Right hindlimb (tissue), 1 donor: ENCODE measurements at regions not wholly inside any gene's neighbourhood (a gene's known extent, or its start where the extent isn't known, plus 50 kb on each side); places are given as distances from the start of the nearest gene placed in this dataset.
A peak's percentile ranks its signal among the peaks of the same experiment; 100 is the strongest.
"Not testable (repeated sequence)": the region's sequence is repeated elsewhere in the genome, so short reads cannot be mapped to it uniquely, and the experiment has no call there.

Source experiments
- DNase-seq: peaks from one replicate; pipeline ENCODE4 v3.0.0-alpha.2; 2018

DNA sequence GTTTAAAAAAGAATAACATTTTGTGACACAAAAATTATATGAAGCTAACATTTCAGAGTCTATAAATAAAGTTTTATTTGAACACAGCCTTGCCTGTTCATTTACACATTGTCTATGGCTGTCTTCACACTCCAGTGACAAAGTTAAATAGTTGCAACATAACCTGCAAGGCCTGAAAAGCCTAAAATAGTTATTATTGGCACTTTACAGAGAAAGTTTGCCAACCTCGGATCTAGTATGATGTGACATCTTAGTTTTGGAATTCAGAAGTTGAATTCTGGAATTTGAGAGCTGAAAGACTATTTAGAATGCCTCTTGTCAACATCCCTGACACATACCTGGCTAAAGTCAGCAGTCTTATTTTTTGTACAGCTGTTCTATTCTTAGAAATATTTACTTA, 68.3 kb downstream of the DYRK2 start:
- no peak for DNase-seq

DNA sequence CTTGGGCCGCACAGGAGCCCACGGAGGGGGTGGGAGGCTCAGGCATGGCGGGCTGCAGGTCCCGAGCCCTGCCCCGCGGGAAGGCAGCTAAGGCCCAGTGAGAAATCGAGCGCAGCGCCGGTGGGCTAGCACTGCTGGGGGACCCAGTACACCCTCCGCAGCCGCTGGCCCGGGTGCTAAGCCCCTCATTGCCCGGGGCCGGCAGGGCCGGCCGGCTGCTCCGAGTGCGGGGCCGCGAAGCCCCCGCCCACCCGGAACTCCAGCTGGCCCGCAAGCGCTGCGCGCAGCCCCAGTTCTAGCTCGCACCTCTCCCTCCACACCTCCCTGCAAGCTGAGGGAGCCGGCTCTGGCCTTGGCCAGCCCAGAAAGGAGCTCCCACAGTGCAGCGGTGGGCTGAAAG, 70.8 kb downstream of the DYRK2 start:
- DNase-seq = not testable (repeated sequence)

DNA sequence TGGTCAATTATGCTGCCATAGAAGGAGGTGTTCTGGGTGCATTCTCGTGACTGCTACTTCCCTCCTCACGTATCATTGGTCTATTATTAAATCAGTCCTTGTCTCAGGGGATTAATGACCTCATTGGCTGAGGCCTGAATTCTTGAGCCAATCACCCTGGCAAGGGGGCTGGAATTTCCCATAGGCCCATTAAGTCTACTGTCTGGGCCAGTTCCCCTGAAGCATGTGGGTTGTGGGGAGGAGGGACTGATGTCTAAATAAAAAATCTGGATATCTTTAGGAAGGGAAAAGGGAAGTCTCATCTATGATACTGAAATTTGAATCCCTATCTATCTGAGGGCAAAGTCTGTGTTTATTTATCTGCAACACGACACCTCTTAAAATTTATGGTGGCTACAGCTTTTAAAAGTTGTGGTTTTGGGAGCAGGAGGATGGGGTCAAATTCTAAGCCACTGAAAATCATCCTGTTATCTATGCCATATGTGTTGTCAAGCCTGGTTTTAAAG, 71.9 kb downstream of the DYRK2 start:
- peak; percentile 40 for DNase-seq

- peak; percentile 22 for DNase-seq
Measured at GRCh38 chr12:67721248-67721647, 72.7 kb downstream of the DYRK2 start.

DNA sequence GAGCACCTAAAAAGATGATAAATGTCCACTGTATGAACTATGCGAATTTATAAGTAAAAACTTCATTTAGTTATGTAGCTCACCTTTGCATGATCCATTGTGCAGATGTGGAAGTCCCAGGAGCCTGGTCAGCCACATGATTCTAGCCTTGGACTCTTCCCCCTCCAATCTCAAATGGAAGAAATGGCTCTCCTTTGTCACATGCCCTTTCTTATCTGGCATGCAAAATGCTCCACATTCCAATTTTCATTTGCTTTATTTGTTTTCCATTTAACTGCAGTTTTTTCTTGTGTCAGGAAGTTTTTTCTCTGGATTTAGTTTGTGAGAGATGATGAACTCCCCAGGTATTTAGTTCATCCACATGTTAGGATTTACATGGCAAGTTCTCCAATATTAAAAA, 73.8 kb downstream of the DYRK2 start:
- DNase-seq = no peak

- no peak for DNase-seq
Measured at GRCh38 chr12:67726868-67727267, 78.3 kb downstream of the DYRK2 start.

- no peak for DNase-seq
Measured at GRCh38 chr12:67727702-67728666, 79.4 kb downstream of the DYRK2 start.

GRCh38 chr12:67732857-67733256, 84.3 kb downstream of the DYRK2 start:
- peak; percentile 33 for DNase-seq

- no peak for DNase-seq
Measured at GRCh38 chr12:67735868-67736267, 87.3 kb downstream of the DYRK2 start.

- DNase-seq = no peak
Measured at GRCh38 chr12:67740711-67741110, 92.2 kb downstream of the DYRK2 start.

DNA sequence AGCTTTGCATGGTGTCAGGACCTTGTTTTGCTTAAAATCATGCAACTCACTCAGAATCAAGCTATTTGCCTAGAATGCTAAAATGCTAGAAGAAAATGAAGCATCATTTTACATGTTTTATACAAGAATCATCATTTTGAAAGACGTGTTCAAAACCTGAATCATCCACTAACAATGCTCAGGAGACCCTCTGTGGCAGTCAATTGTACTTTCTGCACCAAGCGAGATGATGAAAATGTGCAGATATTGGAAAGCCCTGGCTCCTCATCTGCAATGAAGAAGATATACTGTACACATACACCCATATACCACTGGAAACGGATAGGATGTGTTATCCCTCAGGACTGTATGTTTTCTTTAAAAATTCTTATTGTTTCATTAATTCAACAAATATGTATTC, 92.7 kb downstream of the DYRK2 start:
- no peak for DNase-seq

DNA sequence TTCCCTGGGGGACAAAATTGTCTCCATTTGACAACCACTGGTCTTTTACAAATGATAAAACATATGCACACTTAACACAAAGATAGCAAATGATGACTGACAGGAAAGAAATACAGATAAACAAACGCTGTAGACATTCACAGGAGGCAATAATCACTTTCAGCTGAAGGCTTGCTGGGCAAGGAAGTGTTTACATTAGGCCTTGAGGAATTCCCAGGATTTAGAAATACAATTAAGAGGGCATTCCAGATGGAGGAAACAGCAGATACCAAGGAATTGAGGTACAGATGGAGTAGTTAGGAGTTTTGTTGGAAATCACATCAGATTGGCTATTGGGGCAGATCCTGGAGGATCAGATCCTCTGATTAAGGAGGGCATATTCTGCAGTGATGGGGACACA, 93.9 kb downstream of the DYRK2 start:
- no peak for DNase-seq

GRCh38 chr12:67747869-67748742, 99.6 kb downstream of the DYRK2 start:
- peak; percentile 27 for DNase-seq

- DNase-seq = no peak
Measured at GRCh38 chr12:67748743-67749040, 100.1 kb downstream of the DYRK2 start.

DNA sequence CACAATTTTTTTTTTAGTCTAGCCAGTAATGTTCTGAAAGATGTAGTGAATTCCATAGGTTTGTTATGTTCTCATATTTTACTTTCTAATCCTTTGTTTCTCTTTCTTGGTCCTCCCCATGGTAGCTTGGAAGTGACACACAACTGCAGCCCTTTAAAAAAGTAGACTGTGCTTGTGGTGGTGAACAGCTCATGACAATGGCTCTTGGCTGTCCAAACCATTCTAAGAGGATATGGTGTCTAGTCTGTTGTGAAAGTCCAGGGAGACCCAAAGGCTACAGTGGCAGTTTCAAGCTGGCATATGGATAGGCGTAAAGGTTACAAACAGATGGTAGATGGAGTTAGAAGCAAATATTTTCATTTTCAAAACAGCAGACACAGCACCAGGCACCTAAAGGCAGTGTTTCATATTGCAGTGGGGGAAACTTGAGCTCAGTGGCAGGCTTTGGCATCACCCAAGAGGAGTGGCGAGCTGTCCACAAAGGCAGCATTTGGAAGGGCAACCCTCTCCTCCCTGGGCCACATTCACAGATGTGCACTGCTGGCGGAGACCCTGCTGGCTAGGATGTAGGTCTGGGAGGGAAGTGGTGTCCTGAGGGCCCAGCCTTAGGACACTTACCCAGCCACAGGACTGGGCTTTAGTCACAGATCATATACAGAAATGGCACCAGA, 102.1 kb downstream of the DYRK2 start:
- DNase-seq = no peak

GRCh38 chr12:67751381-67751928, 102.9 kb downstream of the DYRK2 start:
- DNase-seq = no peak

GRCh38 chr12:67752226-67752732, 103.7 kb downstream of the DYRK2 start:
- no peak for DNase-seq

DNA sequence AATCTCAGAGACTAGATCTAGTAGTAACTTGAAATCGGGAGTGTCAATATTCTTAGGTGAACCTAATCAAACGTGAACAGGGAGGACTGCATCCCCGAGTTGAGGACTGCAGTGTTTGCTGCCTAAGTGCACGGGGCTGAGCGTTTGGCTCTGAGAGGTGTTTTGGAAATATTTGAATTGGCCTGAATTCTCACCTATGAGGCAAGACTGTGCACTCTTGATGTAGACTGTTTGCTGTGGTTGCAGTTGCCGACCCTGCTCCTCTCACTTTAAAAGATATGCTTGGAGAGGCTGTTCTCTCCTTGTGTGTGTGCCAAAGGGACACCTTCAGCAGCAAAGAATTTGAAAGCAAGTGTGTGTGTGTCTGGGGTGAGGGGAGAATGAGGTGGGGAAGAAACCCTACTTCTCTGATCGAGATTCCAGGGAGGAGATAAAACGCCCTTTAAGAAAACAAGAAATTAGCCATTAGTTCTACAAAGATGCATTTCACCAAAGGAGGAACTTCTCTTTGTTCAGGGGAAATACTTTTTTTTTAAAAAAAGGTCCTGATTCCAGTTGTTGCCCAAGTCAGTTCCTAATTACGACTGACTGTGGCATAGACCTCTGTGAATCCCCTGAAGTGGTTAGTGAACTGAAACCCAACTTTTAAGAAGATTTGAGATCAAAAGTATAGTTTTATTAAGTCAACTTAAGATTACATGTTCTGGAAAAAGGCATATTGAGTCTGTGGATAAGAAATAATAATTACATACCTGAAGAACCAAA, 106.6 kb downstream of the DYRK2 start:
- DNase-seq = no peak

DNA sequence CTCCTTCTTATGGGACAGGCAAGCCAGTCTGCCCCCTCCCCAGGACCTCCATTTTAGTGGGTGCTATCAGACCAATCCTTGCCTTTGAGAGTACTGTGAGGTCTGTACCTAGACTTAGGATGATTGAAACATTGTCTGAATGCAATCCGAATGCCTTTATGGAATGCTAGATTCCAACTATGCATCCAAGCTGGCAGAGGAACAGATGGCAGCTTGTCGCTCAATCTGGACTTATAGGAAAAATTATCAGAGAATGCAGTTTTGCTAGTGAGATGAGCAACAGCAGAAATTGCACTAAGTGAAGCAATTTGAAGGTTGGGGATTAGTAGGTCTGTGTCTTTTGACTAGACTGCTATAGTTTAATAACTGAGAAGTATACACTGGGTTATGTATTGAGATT, 109.1 kb downstream of the DYRK2 start:
- no peak for DNase-seq

GRCh38 chr12:67758119-67758518, 109.6 kb downstream of the DYRK2 start:
- DNase-seq = no peak

- DNase-seq = no peak
Measured at GRCh38 chr12:67758521-67758920, 110.0 kb downstream of the DYRK2 start.

DNA sequence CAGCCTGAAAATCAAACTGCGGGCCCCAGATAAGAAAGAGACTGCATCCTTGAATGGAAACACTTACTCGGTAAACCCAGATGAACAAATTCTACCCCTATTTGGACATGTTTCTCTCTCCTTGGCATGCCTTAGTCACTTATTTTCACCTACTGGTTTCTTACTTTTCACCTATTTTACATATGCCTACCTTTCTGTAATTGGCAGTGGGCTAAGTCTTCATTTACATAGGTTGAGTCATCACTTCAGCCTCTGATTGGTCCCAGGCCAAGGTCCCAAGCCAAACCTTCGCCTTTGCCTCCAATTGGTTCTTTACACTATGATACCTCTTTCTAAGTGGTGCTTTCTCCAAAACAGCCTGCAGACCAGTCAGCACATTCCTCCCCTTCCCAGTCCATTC, 111.3 kb downstream of the DYRK2 start:
- no peak for DNase-seq
